ENCODE measurements at regions not wholly inside any gene's neighbourhood (a gene's known extent, or its start where the extent isn't known, plus 50 kb on each side); places are given as distances from the start of the nearest gene placed in this dataset.

DNA sequence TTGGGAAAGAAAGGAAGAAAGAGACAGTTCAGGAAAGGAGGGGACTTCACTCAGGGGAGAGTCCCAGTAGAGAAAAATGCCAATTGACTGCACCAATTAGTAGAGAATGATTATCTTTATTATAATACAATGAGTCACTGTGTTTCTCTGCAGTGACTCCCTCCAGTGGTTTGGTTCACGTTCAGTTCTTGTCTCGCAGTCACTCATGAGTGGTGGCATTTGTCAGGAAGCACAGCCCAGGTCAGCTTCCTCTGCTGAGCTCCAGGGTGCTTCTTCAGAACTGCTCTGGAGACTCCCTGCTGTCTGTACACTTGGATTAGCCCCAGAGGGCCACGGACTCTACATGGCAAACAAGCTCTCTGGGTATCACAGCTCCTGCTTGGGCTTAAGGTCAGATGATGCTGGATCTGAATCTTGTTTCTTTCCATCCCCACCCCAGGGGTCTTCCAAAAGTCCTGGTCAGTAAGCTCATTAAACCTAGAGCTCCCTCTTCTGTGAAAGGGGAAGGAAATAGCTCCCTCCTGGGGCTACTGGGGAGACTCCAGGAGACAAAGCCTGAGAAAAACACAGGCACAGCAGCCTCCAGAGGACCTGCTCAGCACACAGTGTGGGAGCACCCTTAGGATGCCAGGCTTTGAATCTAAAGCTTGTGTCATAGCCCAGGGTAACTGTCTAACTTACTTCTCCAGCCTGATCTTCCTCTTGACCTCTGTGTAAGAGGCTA lies 619.0 kb downstream of the AJAP1 start:
- TF ChIP-seq, protein P1, sequence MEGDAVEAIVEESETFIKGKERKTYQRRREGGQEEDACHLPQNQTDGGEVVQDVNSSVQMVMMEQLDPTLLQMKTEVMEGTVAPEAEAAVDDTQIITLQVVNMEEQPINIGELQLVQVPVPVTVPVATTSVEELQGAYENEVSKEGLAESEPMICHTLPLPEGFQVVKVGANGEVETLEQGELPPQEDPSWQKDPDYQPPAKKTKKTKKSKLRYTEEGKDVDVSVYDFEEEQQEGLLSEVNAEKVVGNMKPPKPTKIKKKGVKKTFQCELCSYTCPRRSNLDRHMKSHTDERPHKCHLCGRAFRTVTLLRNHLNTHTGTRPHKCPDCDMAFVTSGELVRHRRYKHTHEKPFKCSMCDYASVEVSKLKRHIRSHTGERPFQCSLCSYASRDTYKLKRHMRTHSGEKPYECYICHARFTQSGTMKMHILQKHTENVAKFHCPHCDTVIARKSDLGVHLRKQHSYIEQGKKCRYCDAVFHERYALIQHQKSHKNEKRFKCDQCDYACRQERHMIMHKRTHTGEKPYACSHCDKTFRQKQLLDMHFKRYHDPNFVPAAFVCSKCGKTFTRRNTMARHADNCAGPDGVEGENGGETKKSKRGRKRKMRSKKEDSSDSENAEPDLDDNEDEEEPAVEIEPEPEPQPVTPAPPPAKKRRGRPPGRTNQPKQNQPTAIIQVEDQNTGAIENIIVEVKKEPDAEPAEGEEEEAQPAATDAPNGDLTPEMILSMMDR (IDR thresholded peaks at IDR 0.05; ENCODE audit: low read depth, low read length, poor library complexity, severe bottlenecking): no peak
- no peak for TF ChIP-seq EZH2phosphoT487 (IDR thresholded peaks at IDR 0.05; ENCODE audit: borderline replicate concordance, low read length)

All from DOHH2 (cell line).